K562 (cell line): ENCODE measurements at regions not wholly inside any gene's neighbourhood (a gene's known extent, or its start where the extent isn't known, plus 50 kb on each side); places are given as distances from the start of the nearest gene placed in this dataset.

Source experiments
- CBX8 ChIP-seq: fragments of 200-600 bp; sonication (generic); IDR thresholded peaks from 2 replicates; pipeline ENCODE4 v1.6.1; 2012; ENCODE audit warnings: borderline replicate concordance, mixed run types, low read depth, mild to moderate bottlenecking, moderate library complexity, mixed read lengths, low read length, control low read depth, inconsistent platforms; ENCODE audit not compliant: poor library complexity, severe bottlenecking; ENCODE audit errors: extremely low read depth
- MEF2D ChIP-seq: conservative IDR thresholded peaks from 2 replicates; pipeline ENCODE4 v1.6.1; 2016; ENCODE audit warnings: low read depth, missing genetic modification characterization, missing compliant biosample characterization
- SIRT6 ChIP-seq: IDR thresholded peaks from one replicate; pipeline ENCODE4 v1.6.1; 2012; ENCODE audit warnings: low read depth, mild to moderate bottlenecking, control low read depth, inconsistent platforms, low read length, moderate library complexity
- TF ChIP-seq, protein P1 (sequence below): sonication (generic); formaldehyde crosslinking; IDR thresholded peaks from 2 replicates; pipeline ENCODE4 v1.8.0; 2023; ENCODE audit warnings: missing genetic modification reagents, mild to moderate bottlenecking, borderline replicate concordance
- TF ChIP-seq, protein P2 (sequence below), 2 experiments: fragments of 450-650 bp; IDR thresholded peaks; 2 replicates each; pipeline ENCODE4 v1.6.1; 2018; ENCODE audit warnings: mild to moderate bottlenecking in 2 of 2, low read depth in 1 of 2; ENCODE audit not compliant: partially characterized antibody in 2 of 2
- TF ChIP-seq, protein P3 (sequence below): fragments of 250-450 bp; sonication (Bioruptor Pico); IDR thresholded peaks from 2 replicates; pipeline ENCODE4 v1.4.0; 2020; ENCODE audit warnings: borderline replicate concordance
- TF ChIP-seq, protein P4 (sequence below): fragments of 200-400 bp; formaldehyde crosslinking; IDR thresholded peaks from 2 replicates; pipeline ENCODE4 v1.6.1; 2017; ENCODE audit warnings: mild to moderate bottlenecking, low read depth, low read length, moderate library complexity
- TF ChIP-seq, protein P5 (sequence below), 2 experiments: fragments of 150-350 bp in 1 of 2; IDR thresholded peaks; 2 replicates each; pipeline ENCODE4 v1.6.1; 2012 to 2016; ENCODE audit warnings: low read depth in 2 of 2, low read length in 2 of 2, mild to moderate bottlenecking in 1 of 2, moderate library complexity in 1 of 2

DNA sequence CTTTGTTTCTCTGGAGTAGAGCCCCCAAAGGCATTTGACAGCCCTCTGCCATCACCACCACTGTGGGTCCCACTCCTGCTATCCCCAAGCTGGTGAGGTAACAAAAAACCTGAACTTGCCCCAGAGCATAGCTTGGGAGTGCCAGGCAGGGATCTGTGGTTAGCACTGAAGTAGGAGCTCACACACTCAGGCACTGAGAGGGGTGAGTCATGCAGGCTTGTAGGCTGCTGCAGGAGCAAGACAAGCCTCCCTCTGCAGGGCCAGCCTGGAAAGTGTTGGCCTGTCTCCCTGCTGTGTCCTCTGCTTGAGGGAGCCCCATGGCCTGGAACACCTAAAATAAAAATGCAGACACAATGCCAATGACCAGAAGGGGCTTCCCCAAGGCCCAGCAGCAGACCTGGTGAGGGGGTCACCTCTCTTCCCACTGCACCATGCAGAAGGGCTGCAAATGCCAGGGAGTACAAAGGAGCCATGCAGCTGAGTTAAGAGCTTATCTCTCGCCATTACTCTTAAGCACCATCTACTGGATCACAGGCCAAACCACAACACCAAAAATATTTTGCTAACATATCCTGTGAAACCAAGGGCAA, 108.9 kb upstream of the POGK start (continued):
- TF ChIP-seq, protein P1, sequence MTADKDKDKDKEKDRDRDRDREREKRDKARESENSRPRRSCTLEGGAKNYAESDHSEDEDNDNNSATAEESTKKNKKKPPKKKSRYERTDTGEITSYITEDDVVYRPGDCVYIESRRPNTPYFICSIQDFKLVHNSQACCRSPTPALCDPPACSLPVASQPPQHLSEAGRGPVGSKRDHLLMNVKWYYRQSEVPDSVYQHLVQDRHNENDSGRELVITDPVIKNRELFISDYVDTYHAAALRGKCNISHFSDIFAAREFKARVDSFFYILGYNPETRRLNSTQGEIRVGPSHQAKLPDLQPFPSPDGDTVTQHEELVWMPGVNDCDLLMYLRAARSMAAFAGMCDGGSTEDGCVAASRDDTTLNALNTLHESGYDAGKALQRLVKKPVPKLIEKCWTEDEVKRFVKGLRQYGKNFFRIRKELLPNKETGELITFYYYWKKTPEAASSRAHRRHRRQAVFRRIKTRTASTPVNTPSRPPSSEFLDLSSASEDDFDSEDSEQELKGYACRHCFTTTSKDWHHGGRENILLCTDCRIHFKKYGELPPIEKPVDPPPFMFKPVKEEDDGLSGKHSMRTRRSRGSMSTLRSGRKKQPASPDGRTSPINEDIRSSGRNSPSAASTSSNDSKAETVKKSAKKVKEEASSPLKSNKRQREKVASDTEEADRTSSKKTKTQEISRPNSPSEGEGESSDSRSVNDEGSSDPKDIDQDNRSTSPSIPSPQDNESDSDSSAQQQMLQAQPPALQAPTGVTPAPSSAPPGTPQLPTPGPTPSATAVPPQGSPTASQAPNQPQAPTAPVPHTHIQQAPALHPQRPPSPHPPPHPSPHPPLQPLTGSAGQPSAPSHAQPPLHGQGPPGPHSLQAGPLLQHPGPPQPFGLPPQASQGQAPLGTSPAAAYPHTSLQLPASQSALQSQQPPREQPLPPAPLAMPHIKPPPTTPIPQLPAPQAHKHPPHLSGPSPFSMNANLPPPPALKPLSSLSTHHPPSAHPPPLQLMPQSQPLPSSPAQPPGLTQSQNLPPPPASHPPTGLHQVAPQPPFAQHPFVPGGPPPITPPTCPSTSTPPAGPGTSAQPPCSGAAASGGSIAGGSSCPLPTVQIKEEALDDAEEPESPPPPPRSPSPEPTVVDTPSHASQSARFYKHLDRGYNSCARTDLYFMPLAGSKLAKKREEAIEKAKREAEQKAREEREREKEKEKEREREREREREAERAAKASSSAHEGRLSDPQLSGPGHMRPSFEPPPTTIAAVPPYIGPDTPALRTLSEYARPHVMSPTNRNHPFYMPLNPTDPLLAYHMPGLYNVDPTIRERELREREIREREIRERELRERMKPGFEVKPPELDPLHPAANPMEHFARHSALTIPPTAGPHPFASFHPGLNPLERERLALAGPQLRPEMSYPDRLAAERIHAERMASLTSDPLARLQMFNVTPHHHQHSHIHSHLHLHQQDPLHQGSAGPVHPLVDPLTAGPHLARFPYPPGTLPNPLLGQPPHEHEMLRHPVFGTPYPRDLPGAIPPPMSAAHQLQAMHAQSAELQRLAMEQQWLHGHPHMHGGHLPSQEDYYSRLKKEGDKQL (CRISPR knock-in tag): no peak
- TF ChIP-seq, protein P2, sequence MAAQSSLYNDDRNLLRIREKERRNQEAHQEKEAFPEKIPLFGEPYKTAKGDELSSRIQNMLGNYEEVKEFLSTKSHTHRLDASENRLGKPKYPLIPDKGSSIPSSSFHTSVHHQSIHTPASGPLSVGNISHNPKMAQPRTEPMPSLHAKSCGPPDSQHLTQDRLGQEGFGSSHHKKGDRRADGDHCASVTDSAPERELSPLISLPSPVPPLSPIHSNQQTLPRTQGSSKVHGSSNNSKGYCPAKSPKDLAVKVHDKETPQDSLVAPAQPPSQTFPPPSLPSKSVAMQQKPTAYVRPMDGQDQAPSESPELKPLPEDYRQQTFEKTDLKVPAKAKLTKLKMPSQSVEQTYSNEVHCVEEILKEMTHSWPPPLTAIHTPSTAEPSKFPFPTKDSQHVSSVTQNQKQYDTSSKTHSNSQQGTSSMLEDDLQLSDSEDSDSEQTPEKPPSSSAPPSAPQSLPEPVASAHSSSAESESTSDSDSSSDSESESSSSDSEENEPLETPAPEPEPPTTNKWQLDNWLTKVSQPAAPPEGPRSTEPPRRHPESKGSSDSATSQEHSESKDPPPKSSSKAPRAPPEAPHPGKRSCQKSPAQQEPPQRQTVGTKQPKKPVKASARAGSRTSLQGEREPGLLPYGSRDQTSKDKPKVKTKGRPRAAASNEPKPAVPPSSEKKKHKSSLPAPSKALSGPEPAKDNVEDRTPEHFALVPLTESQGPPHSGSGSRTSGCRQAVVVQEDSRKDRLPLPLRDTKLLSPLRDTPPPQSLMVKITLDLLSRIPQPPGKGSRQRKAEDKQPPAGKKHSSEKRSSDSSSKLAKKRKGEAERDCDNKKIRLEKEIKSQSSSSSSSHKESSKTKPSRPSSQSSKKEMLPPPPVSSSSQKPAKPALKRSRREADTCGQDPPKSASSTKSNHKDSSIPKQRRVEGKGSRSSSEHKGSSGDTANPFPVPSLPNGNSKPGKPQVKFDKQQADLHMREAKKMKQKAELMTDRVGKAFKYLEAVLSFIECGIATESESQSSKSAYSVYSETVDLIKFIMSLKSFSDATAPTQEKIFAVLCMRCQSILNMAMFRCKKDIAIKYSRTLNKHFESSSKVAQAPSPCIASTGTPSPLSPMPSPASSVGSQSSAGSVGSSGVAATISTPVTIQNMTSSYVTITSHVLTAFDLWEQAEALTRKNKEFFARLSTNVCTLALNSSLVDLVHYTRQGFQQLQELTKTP (IDR thresholded peaks at IDR 0.05; ENCODE audit: low read depth in 1 of 2, partially characterized antibody in 2 of 2): no peak
- TF ChIP-seq CBX8: no peak
- peak; percentile 38; the same call in 1 of the 2 replicates for TF ChIP-seq MEF2D (tag)
- TF ChIP-seq, protein P3, sequence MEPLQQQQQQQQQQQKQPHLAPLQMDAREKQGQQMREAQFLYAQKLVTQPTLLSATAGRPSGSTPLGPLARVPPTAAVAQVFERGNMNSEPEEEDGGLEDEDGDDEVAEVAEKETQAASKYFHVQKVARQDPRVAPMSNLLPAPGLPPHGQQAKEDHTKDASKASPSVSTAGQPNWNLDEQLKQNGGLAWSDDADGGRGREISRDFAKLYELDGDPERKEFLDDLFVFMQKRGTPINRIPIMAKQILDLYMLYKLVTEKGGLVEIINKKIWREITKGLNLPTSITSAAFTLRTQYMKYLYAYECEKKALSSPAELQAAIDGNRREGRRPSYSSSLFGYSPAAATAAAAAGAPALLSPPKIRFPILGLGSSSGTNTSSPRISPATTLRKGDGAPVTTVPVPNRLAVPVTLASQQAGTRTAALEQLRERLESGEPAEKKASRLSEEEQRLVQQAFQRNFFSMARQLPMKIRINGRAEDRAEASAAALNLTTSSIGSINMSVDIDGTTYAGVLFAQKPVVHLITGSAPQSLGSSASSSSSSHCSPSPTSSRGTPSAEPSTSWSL: no peak
- TF ChIP-seq, protein P4, sequence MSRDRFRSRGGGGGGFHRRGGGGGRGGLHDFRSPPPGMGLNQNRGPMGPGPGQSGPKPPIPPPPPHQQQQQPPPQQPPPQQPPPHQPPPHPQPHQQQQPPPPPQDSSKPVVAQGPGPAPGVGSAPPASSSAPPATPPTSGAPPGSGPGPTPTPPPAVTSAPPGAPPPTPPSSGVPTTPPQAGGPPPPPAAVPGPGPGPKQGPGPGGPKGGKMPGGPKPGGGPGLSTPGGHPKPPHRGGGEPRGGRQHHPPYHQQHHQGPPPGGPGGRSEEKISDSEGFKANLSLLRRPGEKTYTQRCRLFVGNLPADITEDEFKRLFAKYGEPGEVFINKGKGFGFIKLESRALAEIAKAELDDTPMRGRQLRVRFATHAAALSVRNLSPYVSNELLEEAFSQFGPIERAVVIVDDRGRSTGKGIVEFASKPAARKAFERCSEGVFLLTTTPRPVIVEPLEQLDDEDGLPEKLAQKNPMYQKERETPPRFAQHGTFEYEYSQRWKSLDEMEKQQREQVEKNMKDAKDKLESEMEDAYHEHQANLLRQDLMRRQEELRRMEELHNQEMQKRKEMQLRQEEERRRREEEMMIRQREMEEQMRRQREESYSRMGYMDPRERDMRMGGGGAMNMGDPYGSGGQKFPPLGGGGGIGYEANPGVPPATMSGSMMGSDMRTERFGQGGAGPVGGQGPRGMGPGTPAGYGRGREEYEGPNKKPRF: no peak
- no peak for TF ChIP-seq SIRT6
- TF ChIP-seq, protein P5, sequence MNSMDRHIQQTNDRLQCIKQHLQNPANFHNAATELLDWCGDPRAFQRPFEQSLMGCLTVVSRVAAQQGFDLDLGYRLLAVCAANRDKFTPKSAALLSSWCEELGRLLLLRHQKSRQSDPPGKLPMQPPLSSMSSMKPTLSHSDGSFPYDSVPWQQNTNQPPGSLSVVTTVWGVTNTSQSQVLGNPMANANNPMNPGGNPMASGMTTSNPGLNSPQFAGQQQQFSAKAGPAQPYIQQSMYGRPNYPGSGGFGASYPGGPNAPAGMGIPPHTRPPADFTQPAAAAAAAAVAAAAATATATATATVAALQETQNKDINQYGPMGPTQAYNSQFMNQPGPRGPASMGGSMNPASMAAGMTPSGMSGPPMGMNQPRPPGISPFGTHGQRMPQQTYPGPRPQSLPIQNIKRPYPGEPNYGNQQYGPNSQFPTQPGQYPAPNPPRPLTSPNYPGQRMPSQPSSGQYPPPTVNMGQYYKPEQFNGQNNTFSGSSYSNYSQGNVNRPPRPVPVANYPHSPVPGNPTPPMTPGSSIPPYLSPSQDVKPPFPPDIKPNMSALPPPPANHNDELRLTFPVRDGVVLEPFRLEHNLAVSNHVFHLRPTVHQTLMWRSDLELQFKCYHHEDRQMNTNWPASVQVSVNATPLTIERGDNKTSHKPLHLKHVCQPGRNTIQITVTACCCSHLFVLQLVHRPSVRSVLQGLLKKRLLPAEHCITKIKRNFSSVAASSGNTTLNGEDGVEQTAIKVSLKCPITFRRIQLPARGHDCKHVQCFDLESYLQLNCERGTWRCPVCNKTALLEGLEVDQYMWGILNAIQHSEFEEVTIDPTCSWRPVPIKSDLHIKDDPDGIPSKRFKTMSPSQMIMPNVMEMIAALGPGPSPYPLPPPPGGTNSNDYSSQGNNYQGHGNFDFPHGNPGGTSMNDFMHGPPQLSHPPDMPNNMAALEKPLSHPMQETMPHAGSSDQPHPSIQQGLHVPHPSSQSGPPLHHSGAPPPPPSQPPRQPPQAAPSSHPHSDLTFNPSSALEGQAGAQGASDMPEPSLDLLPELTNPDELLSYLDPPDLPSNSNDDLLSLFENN (IDR thresholded peaks at IDR 0.05; ENCODE audit: low read depth in 2 of 2, low read length in 2 of 2): no peak
